HG03097 (cell line): ENCODE measurements at regions not wholly inside any gene's neighbourhood (a gene's known extent, or its start where the extent isn't known, plus 50 kb on each side); places are given as distances from the start of the nearest gene placed in this dataset.

Experiments used
- ATAC-seq: cut with Tn5 transposase; IDR thresholded peaks from one replicate; pipeline ENCODE4 v1.9.1; 2021; ENCODE audit not compliant: unreplicated experiment, low FRiP score

DNA sequence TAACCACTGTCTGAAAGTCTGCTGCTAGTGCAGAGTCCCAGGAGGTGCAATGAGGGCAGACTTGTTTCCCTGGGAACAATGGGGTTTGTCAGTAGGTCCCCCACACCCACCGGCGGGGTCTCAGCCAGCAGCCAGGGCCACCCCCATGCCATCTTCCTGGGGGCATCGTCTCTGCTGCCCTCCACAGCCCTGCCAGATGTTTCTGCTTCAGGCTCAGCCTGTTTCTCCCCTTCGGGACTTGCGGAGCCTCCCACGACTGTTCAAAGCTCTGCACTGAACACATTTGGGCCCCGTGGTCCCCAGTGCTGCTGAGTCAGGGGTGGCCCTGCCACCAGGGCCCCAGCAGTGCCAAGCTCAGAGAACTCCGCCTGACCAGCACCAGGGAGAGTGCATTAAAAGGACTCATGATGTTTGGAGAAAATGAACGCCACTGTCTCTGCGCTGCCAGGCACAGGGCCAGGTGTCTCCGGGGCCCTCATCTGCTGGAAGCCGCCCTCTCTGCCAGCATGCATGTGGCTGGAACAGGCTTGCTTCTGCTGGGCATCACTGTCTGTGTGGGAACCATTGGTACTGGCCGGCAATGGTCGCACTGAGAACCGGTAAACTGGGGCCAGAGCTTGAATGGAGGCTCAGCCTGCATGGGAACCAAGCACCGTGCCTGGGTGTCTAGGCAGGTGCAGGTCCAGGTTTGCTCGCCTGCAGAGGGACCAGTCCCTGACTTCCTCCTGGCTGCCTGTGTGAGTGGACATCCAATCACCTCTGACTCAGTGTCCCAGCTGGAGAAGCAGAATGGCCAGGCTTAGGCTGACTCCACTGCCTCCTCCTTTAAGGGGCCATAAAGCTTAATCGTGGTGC is 345.1 kb downstream of the GLRX3 start:
- no peak for ATAC-seq

DNA sequence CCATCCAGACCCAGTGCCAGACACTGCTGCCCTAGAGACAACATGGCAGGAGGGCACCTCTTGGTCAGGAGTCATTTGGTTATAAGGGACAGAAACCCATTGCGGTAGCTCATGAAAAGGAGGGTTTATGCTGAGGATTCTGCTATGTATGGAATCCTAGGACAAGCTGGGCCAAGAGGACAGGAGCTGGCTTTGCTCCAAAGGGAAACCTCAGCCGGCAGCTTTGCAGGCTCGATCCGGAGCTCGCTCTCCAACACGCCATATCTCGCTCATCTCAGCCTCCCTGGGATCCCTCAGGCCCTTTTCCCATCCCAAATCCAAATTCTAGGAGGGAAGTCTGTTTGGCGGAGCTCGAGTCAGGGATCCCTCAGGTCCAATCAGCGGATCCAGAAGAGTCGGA is 345.7 kb downstream of the GLRX3 start:
- ATAC-seq, result no peak

DNA sequence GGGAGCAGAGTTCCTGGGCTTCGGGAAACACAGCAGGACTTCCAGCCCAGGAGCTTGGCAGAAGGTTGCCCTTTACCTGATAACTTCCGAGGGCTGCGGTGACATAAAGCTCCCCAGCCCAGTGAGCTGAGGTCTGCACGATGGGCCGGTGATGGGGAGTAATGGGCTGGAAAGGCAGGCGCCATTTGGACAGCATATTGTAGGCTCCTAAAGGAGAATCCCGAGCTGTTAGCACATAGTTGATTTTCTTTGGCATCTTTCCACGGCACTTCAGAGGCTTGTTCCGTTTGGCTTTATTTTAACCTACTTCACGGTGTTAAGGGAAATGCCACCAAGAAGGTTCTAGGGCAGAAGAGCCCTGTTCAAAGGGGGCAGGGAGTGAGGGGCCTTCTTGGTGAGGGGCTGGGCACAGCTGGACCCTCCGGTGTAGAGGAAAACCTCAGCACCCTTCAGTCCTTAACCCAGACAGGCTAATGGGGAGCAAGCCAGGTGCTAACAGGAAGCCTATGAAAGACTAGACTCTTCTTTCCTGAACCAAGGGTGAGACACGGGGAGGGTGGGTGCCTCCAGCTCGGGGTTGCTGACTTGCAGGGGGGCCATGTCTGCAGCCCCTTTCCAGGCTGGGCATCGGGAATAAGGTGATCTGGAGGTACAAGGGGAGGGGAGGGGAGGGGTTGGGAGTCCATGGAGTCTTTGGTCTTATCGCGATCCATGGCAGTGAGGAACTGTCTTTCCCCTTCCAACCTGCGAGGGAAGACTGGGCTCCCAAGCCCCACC is 347.7 kb downstream of the GLRX3 start:
- no peak for ATAC-seq

GRCh38 chr10:130484468-130485180 is 348.4 kb downstream of the GLRX3 start:
- ATAC-seq, result no peak

DNA sequence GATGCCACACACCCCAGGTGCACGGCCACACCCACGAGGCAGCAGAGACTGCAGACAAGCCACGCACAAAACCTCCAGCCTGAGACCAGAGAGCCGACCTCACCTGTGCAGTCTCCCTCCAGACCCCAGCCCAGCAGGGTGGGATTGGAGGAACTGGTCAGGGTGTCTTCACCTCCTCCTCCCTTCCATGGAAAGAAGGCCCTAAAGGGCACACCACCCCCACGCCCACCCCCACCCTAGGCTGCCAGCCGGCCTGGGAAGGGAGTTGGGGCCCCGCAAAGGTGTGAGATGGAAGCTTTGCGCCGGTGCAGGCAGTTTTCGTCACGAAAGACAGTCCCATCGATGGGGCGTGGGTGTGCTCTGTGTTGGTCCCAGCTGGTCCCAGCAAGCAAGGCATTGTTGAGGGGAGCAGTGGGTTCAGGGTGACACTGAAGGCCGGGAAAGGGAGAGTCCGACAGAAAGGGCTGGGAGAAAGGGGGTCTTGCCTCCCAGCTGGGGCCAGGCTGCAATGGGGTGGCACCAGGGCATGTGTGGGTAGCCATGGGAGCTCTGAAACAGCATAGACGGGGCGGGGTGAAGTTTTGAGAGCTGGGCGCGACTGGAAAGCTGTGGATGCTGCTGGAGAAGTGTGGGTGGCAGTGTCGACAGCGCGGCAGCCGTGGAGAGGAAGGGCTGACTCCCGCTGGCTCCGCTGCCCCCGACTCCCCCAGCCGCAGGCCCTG is 349.2 kb downstream of the GLRX3 start:
- no peak for ATAC-seq

- no peak for ATAC-seq
Observed at GRCh38 chr10:130485958-130486895, 350.0 kb downstream of the GLRX3 start.

DNA sequence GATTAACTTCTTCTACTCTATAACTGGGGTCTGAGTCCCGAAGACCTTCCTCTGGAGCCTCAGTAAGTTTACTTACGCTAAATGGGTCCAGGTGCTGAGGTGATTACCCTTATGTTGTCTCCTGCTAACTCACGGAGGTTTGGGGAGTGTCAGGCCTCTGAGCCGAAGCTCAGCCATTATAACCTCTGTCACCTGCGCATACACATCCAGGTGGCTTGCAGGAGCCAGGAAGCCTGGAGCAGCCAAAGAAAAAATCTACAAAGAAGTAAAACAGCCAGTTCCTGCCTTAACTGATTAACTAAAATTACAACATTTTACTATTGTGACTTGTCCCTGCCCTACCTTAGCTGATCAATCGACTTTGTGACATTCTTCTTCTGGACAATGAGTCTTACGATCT is 350.7 kb downstream of the GLRX3 start:
- no peak for ATAC-seq

DNA sequence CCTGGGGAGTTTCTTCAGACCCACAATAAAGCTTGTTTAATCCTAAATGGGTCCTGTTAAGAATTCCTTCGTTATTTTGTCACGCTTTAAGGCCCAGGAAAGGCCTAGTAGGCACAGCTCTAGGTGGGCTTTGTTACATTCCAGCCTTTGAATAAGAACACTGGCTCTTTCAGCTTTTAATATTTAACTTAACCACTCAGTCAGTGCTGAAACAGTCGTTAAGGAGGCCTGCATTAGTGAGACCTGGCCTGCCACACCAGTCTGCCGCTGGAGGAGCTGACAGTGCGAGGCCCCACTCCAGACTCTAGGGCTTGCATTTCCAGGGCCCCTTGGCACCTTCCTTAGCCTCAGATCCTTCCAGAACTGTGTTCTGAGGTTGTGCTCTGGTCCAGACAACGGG is 351.4 kb downstream of the GLRX3 start:
- no peak for ATAC-seq

DNA sequence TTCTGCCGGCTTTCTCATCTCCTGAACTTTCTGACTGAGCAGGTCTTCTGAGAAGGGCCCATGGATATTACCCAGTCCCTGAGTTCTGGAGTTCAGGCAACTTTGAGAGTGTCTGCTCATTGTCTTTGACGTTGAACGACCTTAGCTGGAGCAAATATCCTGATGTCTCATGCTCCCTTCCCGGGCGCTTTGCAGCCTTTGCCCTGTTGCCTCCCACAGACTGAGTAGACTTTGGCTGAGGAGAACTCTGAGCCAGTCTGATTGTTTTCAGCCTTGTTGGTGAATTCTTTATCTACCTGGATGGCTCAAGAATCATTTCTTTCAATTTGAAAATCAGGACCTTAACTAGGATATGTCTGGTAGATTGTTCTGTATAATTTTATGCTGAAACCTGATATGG is 353.7 kb downstream of the GLRX3 start:
- ATAC-seq, result no peak

DNA sequence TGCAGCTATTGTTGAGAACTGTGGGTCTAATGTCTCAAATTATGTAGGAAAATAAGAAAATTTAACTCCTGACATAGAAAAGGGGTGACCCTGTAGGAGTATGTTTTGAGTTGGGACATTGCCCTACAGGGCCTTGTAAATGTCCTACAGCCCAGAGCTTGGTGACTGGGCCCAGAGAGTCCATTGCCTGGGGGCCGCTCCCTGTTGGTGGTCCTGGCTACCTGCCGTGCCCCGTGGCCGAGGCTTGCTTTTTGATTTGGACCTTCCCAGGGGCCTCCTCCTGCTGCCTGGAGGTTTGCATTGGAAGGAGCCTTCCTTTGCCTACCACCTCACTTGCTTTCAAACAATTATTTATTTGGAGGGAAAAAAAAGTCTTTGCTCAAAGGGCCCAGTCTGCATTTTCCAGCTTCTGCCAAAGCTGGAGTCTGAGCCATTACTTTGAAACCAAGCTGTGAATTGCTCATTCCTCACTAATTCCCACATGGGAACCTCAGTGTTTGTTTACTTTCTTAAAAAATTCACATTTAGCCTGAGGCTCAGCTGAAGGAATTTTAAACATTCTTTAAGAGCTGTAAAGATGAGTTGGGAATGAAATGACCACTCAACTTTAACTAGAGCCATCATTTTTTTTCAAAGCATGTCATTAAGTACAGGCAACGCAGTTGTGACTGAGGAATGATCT is 355.0 kb downstream of the GLRX3 start:
- no peak for ATAC-seq

DNA sequence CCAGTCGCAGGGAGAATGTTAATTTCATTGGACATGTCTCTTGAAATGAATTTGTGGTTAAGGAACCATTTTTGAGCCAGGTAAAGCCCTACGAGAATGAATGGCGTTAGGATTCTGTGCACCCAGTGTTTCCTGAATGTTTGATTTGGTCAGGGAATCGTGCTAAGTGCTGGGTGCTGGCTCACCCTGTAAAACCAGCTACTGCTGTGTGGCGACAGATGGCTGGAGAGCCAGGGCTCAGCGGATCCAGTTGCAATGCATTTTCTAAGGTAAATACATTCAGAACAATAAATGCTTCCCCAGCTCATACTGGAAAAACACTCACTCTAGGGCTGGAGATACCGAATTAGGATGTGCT is 355.5 kb downstream of the GLRX3 start:
- ATAC-seq, result no peak

- no peak for ATAC-seq
Observed at GRCh38 chr10:130492266-130492934, 356.2 kb downstream of the GLRX3 start.

DNA sequence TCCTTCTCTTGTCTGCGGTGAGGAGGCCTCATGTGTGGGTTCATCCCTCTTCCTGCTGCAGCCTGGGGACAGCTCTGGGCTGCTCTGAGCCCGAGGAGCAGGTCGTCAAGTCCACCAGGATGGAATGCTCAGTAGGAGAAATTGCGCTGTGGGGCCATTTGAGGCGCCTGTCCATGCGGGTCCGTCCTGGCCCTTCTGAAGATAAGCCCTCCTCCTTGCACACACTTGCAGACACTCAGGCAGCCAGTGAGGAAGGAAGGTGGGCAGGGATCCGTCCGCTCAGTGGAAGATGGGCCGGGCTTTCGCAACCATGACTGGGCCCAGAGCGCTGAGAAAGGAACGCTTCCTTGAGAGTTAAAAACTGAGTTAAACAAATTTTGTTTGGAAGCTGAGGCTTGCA is 356.8 kb downstream of the GLRX3 start:
- no peak for ATAC-seq

- ATAC-seq, result no peak
Observed at GRCh38 chr10:130493446-130494145, 357.4 kb downstream of the GLRX3 start.

- no peak for ATAC-seq
Observed at GRCh38 chr10:130495116-130495862, 359.1 kb downstream of the GLRX3 start.

- no peak for ATAC-seq
Observed at GRCh38 chr10:130495891-130496636, 359.9 kb downstream of the GLRX3 start.
